Suprapubic skin (tissue), 4 donors: ENCODE measurements at regions not wholly inside any gene's neighbourhood (a gene's known extent, or its start where the extent isn't known, plus 50 kb on each side); places are given as distances from the start of the nearest gene placed in this dataset.

Experiments used
- CTCF ChIP-seq, 2 donors: fragments of 200-600 bp in 1 of 2; fragments of 450-650 bp in 1 of 2; sonication (generic) in 1 of 2; IDR thresholded peaks; one replicate each; pipeline ENCODE4 v1.5.1; 2016 to 2019; ENCODE audit warnings: antibody characterized with exemption in 2 of 2, mild to moderate bottlenecking in 1 of 2, moderate library complexity in 1 of 2
- POLR2A ChIP-seq, 2 donors: fragments of 450-650 bp; IDR thresholded peaks; one replicate each; pipeline ENCODE4 v1.6.1; 2017; ENCODE audit warnings: antibody characterized with exemption in 2 of 2, mild to moderate bottlenecking in 2 of 2, moderate library complexity in 2 of 2
- POLR2AphosphoS5 ChIP-seq, 3 donors: sonication (generic); formaldehyde crosslinking; IDR thresholded peaks; one replicate each; pipeline ENCODE4 v1.6.1; 2017; ENCODE audit warnings: antibody characterized with exemption in 3 of 3

- TF ChIP-seq CTCF (IDR thresholded peaks at IDR 0.05) (no peak), POLR2A (IDR thresholded peaks at IDR 0.05) (no peak), POLR2AphosphoS5 (IDR thresholded peaks at IDR 0.05) (no peak)
Observed at GRCh38 chr7:148535217-148535616, 55.3 kb upstream of the C7orf33 start.
